ENCODE measurements at regions not wholly inside any gene's neighbourhood (a gene's known extent, or its start where the extent isn't known, plus 50 kb on each side); places are given as distances from the start of the nearest gene placed in this dataset.

- WGBS (ENCODE audit: low lambda C conversion rate) = 39% methylated on average over 4 of the region's 4 CpGs
- no peak overlapping the region for H3K9ac ChIP-seq
- H3K4me3 ChIP-seq (ENCODE audit: low read depth in 2 of 2, low read length in 1 of 2) = no peak overlapping the region
- H3K9me2 ChIP-seq = no peaks in the 10 kb centered on the region
- no peaks in the 10 kb centered on the region for H3K4me1 ChIP-seq (ENCODE audit: control insufficient read depth in 1 of 2, insufficient read depth in 2 of 2, low read depth in 1 of 2, low read length in 1 of 2)
- no peaks in the 10 kb centered on the region for H4K20me1 ChIP-seq (ENCODE audit: insufficient read depth)
- H3K36me3 ChIP-seq (replicated peaks in 1 of 2; ENCODE audit: control insufficient read depth in 1 of 2, insufficient read depth in 2 of 2, low read length in 1 of 2) = no peaks in the 10 kb centered on the region
- H3F3A ChIP-seq (replicated peaks; ENCODE audit: insufficient read depth) = no peaks in the 10 kb centered on the region
- POLR2A ChIA-PET = no interaction called here
- H3K27ac ChIP-seq (ENCODE audit: low read depth in 2 of 2, low read length in 1 of 2) = no peak overlapping the region
- TF ChIP-seq FOXM1 (IDR thresholded peaks at IDR 0.05; ENCODE audit: low read depth) = no peak
- H3K27me3 ChIP-seq (ENCODE audit: insufficient read depth) = no peaks in the 10 kb centered on the region
- CTCF ChIA-PET = no interaction called here
- H3K9me3 ChIP-seq = no peaks in the 10 kb centered on the region
- no peak overlapping the region for H3K4me2 ChIP-seq
- DNase-seq = no peak
- no peak overlapping the region for H2AFZ ChIP-seq (ENCODE audit: low read depth)
- no peaks in the 10 kb centered on the region for H3K79me2 ChIP-seq (ENCODE audit: insufficient read depth)
Observed at GRCh38 chr9:73528926-73529325, 377.3 kb downstream of the ANXA1 start.

DNA sequence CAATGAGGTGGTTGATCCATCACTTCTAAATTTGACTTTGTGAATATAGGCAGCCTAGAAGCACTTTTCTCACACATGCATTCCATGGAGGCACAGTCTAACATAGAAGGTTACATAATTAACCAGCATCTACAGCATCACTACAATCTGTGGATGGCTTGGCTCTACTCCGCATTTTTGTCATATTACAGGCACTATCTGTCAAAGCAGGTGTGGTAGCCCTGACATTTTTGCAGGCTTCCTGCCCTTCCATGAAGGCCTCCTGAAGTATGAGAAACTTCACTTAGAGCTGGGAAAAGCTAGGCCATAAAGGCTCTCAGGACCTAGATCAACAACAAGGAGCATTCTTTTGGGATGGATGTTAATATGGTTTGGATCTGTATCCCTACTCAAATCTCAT is 378.0 kb downstream of the ANXA1 start:
- DNase-seq = no peak
- no peaks in the 10 kb centered on the region for H3K36me3 ChIP-seq (replicated peaks in 1 of 2; ENCODE audit: control insufficient read depth in 1 of 2, insufficient read depth in 2 of 2, low read length in 1 of 2)
- H3K27ac ChIP-seq (ENCODE audit: low read depth in 2 of 2, low read length in 1 of 2) = no peak overlapping the region
- WGBS (ENCODE audit: low lambda C conversion rate) = 45% methylated on average over 1 of the region's 1 CpG
- no peak overlapping the region for H3K4me3 ChIP-seq (ENCODE audit: low read depth in 2 of 2, low read length in 1 of 2)
- H2AFZ ChIP-seq (ENCODE audit: low read depth) = no peak overlapping the region
- H3K9me2 ChIP-seq = no peaks in the 10 kb centered on the region
- H3K79me2 ChIP-seq (ENCODE audit: insufficient read depth) = no peaks in the 10 kb centered on the region
- ChIA-PET POLR2A (no interaction called here), CTCF (no interaction called here)
- TF ChIP-seq IRF3 (IDR thresholded peaks at IDR 0.05; ENCODE audit: low read depth, low read length) (no peak), REST (IDR thresholded peaks at IDR 0.05; ENCODE audit: low read depth, low read length) (no peak), ELF1 (IDR thresholded peaks at IDR 0.05) (no peak), RCOR1 (IDR thresholded peaks at IDR 0.05; ENCODE audit: low read length) (no peak), FOXJ3 (CRISPR knock-in tag; IDR thresholded peaks at IDR 0.05) (no peak), GABPA (IDR thresholded peaks at IDR 0.05; ENCODE audit: low read depth) (no peak), SMC3 (IDR thresholded peaks at IDR 0.05; ENCODE audit: low read depth, low read length) (no peak), RAD21 (IDR thresholded peaks at IDR 0.05; ENCODE audit: low read length) (no peak), RXRA (IDR thresholded peaks at IDR 0.05; ENCODE audit: borderline replicate concordance, low read depth) (no peak), YY1 (IDR thresholded peaks at IDR 0.05; ENCODE audit: low read depth) (no peak), TAF1 (IDR thresholded peaks at IDR 0.05; ENCODE audit: borderline replicate concordance, low read depth, low read length) (no peak), USF2 (IDR thresholded peaks at IDR 0.05; ENCODE audit: borderline replicate concordance, low read depth, low read length) (no peak), CHD2 (IDR thresholded peaks at IDR 0.05; ENCODE audit: low read length, partially characterized antibody) (no peak), NFIC (IDR thresholded peaks at IDR 0.05; ENCODE audit: borderline replicate concordance) (no peak)
- TF ChIP-seq, protein P1, sequence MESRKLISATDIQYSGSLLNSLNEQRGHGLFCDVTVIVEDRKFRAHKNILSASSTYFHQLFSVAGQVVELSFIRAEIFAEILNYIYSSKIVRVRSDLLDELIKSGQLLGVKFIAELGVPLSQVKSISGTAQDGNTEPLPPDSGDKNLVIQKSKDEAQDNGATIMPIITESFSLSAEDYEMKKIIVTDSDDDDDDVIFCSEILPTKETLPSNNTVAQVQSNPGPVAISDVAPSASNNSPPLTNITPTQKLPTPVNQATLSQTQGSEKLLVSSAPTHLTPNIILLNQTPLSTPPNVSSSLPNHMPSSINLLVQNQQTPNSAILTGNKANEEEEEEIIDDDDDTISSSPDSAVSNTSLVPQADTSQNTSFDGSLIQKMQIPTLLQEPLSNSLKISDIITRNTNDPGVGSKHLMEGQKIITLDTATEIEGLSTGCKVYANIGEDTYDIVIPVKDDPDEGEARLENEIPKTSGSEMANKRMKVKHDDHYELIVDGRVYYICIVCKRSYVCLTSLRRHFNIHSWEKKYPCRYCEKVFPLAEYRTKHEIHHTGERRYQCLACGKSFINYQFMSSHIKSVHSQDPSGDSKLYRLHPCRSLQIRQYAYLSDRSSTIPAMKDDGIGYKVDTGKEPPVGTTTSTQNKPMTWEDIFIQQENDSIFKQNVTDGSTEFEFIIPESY (IDR thresholded peaks at IDR 0.05; ENCODE audit: borderline replicate concordance, low read depth) = no peak
- H3K9me3 ChIP-seq = no peaks in the 10 kb centered on the region
- H3F3A ChIP-seq (replicated peaks; ENCODE audit: insufficient read depth) = no peaks in the 10 kb centered on the region
- H3K9ac ChIP-seq = no peak overlapping the region
- no peaks in the 10 kb centered on the region for H3K4me1 ChIP-seq (ENCODE audit: control insufficient read depth in 1 of 2, insufficient read depth in 2 of 2, low read depth in 1 of 2, low read length in 1 of 2)
- H3K4me2 ChIP-seq = no peak overlapping the region
- no peaks in the 10 kb centered on the region for H3K27me3 ChIP-seq (ENCODE audit: insufficient read depth)
- H4K20me1 ChIP-seq (ENCODE audit: insufficient read depth) = no peaks in the 10 kb centered on the region

Data from SK-N-SH (cell line).